SKM-1 (cell line): ENCODE measurements at regions not wholly inside any gene's neighbourhood (a gene's known extent, or its start where the extent isn't known, plus 50 kb on each side); places are given as distances from the start of the nearest gene placed in this dataset.

Experiments used
- DNase-seq: peaks from one replicate; lab custom pipeline; 2025; ENCODE audit not compliant: unreplicated experiment; lab: John Stamatoyannopoulos, UW

DNA sequence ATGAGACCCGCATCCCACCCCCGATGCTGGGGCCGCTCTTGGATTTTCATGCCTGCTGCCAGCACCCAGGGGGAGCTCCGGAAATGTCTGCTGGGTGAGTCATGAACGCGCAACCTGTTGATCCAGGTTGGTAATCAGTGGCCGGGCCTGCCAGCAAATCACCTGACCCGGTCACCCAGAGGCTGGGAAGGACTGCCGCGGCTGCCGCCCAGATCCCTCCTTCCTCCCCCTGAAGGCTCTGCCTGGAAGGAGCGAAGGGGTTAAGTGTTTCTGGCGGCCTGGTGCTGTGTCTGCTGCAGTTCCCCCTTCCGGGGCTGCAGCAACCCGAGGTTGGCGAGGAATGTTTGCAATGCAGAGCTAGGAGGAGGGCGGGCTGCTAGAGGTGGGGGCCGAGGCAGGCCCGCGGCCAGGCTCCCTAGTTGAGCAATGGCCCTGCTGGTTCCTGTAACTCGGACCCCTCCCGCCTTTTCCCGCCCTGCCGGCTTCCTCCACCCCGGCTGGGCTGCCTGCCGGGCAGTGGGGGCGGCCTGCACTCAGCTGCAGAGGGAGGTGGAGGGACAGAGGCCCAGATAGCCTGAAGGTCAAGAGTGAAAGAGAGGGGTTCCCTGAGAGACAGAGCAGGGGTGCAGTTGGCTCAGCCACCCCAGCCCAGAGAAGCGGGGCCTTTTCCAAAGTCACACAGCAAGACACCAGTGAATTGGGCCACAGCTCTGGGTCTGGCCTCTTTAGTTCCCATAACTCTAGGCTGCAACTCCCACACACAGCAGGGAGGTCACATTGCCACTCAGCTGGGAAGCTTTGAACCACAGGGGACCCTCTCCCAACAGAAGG, 156.3 kb upstream of the IER5L start:
- DNase-seq: peak; percentile 89

DNA sequence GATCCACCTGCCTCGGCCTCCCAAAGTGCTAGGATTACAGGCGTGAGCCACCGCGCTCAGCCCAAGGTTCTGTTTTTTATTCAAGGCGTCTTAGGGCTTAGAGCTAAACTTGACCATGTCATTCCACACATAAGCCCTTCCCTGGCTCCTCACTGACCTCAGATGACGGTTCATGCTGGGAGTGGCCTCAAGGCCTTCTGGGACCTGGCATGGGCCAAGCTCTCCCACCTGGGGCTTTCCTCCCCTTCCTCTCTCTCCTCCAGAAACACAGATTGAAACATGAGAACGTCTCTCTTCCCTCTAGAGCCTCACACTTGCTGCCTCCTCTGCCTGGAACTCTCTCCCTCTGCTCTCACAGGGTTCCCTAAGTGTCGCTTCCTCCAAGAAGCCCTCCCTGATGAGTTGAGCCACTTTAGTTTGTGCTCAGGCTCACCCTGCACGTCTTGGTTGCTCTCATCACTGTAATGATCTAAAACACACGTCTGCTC, 155.6 kb upstream of the IER5L start:
- DNase-seq: no peak

DNA sequence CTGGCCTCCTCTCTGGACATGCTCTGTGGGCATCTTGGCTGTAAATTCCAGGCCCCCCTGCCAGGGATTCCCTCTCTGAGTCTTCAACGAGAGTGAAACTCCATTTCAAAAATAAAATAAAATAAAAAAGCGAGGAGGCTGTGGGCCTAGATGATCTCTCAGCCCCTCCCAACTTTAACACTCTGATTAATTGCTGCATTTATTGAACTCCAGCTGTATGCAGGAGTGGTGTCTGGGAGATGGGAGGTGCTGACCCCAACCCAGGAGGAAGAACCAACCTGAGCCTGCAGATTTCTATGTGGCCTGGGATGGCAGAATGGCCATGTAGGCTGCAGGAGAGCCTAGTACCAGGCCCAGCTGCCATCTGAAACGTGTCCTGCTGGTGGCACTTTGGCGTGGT, 154.5 kb upstream of the IER5L start:
- DNase-seq: no peak

DNA sequence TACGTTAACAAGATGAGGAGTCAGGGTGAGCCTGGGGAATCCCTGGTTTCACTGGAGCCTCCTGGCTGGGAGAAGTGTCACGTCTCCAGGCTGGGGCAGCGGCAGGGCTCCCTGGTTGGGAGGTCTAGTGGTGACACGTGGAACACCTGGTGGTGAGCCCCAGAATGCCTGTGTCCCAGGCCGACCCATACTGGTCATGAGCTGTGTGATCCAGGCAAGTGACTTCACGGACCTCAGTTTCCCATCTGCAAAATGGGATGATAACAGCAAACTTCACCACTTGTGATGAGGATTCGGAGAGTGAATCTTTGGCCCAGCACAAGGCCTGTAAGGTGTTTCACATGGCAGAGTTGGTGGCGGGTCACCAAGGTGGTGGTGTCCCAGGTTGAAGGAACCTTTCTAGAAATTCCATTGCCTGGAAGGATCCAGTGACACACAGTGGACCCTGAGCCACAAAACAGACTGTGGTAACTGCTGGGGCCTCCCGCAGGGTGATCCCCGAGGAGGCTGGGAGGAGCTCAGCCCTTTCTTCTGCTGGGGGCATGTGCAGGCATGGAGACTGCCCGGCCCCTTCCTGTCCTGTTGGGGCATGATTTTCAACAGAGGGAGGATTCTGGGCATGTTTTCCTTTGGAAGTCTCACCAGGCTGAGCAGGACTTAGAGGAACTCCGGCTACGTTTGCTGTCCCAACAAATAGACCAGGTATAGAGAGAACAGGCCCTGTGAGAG, 153.9 kb upstream of the IER5L start:
- DNase-seq: no peak

DNA sequence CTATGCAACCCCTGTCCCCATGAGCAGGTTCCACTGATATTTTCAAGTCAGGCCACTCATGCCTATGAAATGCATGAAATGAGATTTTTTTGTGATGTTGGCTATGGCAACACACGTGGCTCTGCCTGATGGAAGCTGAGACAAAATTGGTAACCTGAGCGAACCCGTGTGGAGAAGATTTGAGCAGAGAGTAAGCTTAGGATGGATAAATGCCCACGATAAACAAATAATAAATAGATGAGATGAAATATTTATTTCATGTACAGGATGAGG, 153.4 kb upstream of the IER5L start:
- no peak for DNase-seq

DNA sequence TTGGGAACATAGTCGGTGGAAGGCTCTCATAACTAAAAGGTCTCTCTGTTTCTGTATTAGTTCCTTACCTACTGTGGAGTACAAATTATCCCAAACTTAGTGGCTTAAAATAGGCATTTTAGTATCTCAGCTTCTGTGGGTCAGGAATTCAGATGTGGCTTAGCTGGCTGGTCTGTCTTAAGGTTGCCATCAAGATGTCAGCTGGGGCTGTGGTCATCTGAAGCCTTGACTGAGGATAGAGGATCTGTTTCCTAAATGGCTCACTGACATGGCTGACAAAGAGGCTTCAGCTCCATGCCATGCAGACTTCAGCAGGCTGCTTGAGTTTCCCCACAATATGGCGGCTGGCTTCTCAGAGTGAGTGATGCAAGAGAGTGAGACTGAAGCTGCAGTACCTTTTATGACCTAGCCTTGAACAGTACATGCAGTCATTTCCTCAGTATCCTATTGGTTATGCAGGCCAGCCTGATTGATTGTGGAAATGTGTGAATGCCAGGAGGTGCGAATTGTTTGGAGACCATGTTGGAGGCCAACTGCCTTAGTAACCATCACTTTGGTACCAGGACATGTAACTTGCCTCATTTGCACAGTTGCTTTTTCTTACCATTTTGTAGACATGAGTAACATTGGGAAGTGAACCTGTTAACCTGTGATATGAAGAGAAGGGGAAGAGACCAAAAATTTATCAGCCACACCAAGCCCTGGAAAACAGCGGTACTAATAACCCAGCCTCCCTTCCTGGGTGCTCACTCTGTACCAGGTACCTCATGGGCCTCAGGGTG, 152.8 kb upstream of the IER5L start:
- no peak for DNase-seq

DNA sequence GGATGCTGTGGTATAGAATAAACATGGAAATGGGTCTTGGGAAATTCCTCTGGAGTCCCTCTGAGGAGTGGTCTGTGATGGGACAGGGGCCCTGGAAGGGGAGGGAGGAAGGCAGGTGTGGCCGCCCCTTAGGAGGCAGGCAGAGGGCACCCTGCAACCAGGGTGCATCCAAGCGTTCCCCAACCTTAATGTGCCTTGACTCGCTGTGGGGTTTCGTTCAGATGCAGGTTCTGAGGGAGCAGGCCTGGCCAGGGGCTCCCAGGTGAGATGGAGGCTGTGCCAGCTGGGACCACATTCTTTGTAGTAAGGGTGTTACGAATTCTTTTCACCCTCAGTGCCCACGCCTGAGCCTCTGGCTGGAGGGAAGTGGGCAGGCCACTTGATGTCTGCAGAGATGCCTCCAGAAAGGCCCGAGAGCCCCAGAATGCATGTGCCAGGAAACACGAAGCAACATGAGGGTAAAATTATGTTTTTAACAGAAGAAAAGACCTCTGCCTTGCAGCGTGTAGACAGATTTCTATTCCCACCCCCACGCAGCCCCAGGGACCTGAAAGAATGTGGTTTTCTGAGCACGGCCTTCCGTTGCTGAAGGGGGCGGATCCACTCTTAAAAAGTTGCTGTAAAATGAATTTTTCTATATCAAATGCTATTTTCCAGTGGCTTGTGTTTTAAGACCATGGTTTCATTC, 150.4 kb upstream of the IER5L start:
- no peak for DNase-seq

DNA sequence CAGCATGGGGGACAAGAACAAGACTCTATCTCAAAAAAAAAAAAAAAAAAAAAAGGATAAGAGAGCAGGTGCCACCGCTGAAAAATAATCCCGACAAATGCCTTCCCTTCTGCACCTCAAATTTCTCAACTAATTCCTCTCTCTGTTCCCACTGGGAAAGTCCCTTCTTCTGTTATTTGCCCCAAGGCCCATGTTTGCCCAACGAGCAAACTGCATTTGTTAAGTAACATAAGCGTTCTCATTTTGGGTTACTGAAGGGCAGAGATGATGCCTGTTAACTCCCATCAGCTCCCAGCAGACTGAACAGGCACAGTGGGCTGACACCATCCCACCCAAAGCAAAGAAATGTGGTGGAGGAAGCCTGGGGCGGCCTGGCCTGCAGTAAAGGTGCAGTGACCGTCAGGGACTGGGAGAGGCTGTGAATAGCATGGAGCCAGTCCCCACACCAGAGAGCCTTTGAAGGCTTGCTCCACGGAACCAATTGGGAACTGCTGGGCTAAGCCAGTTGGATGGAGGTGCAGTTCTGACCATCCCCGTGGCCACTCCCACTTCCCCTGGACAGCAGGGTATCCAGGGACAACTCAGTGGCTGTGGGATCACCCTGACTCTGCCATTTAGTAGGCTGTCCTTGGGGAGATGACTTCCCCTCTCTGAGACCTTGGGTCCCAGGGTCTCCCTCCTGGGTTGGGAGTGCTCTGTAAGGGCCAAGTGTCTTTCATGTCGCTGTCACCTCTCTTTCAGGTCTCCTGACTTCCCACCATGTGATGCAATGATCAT, 149.7 kb upstream of the IER5L start:
- DNase-seq: no peak

DNA sequence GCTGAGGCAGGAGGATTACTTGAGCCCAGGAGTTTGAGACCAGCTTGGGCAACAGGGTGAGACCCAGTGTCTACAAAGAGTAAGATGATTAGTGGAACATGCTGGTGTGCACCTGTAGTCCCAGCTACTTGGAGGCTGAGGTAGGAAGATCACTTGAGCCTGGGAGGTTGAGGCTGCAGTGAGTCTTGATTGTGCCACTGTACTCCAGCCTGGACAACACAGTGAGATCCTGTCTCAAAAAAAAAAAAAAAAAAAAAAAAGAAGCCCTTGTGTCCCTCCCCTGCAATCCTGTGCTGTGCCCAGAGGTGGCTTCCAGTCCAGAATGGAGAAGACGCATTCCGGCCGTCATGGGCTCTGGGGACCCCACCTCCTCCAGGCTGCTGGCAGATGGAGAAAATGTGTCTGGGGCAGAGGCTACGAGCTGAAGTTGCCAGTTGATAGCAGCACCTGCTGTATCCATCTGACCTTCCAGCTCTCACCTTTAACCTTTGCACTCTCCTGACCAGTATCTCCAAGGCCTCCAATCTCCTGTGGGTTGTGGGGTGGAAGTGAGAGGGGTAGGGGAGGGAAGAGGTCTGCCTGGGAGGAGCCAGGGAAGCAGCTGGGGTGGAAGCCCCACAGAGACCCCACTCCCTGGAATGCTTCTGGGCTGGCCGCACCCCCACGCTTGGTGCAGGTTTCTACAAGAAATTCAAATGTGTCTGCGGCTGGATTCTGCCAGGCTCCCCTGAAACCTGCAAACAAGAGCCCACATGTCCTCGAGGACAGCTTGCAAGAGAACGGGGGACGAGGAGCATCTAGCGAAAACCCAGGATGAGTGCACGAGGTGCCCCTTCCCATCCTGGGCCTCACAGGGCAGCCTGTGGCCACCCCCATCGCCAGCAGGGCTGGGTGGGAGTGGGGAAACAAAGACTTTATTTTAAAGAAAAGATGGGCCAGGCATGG, 148.3 kb upstream of the IER5L start:
- DNase-seq: no peak

DNA sequence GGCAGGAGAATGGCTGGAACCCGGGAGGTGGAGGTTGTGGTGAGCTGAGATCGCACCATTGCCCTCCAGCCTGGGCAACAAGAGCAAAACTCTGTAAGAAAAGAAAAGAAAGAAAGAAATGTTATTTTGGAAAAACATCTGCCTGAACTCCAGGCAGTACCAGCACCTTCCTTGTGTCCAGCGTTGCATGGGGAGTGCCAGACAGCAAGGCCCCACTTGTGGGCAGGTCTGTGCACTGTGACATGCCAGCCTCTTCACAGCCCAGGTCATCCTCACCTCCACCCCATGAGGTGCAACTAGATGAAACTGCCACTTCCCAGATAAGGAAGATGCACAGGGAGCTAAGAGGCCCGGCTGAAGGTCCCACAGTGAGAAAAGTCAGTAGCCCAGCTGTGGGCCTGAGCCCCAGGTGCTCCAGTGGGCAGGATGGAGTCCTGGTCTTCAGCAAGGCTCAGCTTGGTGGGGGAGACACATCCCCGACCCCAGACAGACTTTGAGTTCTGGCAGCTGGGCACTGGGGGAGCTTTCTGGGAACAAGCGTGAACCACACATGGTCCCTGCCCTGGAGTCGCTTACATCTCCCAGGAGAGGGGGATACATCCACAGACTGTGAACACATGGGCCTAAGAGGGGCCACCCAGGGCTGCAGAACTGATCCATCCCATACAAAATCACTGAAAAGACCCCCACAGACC, 146.9 kb upstream of the IER5L start:
- DNase-seq: no peak

DNA sequence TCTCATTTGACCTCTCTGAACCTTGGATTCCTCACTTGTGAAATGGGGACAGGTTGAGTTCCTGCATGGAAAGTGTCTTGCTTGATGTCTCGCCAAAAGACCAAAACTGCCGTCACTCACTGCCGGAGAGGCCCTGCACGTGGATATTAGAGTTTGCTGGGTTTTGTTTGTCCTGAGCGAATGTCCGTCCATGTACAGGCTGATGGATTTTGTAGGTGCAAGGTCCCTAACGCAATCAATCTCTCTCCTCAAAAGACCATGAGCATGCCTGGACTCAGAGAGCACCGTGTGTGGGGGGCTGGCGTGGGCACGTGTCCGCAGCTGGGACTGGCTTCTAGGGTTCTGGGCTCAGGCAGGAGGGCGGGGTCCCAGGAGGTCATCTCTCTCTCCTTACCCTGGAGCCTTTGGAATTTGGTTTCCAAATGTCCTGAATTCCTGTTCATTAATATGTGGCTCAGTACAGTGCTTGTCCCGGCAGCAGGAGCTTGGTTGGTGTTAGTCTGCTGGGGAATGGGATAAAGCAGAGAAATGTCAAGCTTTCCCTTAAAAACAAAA, 146.0 kb upstream of the IER5L start:
- DNase-seq: no peak

DNA sequence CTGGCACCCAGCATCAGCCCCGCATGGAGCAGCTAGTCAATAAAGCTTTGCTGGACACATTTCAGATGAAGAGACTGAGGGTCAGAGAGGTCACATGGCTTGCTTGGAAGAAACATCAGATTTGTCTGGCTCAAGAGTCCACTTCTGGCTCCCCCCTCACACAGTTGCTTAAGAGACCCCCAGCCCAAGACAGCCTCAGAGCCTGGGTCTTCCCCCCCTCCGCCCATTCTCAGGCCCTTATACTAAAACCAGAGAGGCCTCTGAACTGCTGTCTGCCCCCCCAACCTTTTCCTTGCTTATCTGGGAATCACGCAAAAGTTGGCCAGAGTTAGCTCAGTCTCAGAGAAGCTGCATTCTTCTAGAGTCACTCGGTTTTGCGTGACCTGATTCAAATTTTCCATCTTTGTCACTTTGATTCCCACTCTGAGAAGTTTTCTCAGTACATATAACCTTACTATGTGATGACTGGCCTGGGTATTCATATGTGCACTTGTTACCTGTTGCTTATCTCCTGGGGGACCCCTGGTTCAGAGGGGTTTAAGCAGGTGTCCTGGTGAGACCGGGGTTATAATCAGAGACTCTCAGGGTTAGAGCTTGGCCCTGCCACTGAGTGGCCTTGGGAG, 145.4 kb upstream of the IER5L start:
- no peak for DNase-seq

DNA sequence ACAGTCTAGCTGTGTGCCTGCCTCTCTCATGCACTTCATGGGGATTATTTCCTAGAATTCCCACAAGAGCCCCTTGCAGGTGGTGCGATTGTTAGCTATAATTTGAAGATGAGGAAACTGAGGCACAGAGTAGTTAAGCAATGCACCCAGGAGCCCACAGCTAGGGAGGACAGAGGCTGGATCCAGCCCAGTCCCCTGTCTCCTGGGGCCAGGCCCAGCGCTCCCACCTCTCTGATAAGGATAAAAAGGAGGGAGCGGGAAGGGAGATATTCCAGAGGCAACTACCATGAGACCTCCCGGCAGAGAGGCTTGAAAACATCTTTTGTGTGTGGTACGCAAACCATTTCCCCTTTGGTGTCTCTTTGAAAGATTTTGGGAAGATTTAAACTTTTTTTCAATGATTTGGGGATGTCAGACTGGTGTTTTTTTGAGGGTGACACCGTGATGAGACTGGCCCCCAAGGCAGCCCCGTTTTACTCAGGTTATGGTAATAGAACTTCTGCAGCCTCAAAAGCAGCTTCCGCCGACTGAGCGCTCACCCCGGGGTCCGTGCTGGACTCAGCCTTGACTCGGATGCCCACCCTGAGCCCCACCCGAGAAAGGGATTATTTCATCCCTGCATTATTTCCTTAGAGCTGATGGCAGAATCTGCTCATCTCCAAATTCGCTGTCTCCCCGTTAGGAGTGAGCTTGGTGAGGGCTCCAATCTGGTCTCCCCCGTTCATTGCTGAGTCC, 144.7 kb upstream of the IER5L start:
- no peak for DNase-seq

DNA sequence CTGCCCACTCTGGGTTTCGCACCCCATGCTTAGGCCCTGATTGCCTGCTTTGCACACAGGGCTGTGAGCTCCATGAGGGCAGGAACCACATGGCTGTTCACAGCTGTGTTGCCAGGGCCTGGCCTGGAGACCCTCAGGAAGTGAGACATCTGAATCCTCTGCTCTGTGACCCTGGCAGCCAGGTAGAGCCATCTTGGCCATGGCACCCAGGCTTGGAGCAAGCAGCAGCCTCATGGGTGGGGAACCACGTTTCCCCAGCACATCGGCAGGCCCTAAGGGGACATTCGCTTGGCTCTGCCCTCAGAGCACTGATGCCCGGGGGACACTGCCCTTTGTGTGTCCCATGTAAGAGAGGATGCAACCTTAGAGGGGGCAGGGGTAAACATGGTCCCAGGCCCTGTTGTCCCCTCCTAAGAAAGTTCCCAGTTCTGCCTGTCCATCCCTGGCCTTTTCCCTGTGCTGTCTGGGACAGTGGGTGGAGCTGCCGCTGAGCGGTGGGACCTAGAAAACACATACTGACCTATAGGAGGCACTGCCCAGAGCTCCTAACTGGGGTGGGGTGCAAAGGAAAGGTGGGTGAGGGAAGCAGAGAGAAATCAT, 144.1 kb upstream of the IER5L start:
- DNase-seq: no peak

DNA sequence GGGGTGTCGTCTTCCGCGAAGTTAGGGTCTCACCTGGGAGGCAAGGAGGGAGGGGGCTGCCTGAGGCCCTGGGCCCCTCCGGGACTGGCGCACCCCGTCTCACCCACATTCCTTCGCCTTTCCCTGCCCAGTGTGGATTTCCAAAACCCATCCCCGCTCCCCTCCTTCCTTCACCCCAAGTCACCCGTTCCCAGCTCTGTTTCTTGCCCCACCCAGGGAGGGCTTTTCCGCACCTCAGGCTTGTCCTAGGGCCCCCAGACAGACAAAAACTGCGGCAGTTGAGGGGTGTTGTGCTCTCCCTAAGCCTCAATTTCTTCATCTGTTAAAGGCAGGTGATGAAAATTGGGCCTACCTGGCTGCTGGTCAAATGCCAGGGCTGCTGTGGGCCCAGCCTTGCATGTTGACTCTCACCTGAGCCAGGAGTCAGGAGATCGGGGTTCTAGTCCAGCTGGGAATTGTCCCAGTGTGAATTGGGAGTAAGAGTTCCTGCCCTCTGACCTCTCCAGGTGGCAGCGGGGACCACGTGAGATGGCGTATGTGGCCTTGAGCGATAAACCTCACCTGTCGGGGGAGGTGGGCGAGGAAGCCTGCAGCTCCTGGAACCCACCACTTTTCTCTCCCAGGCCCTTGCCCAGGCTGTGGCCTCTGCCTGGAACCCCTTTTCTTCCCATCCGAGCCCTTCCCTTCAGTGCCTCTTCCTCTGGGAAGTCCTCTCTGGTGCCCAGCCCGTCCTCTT, 143.4 kb upstream of the IER5L start:
- DNase-seq: no peak

DNA sequence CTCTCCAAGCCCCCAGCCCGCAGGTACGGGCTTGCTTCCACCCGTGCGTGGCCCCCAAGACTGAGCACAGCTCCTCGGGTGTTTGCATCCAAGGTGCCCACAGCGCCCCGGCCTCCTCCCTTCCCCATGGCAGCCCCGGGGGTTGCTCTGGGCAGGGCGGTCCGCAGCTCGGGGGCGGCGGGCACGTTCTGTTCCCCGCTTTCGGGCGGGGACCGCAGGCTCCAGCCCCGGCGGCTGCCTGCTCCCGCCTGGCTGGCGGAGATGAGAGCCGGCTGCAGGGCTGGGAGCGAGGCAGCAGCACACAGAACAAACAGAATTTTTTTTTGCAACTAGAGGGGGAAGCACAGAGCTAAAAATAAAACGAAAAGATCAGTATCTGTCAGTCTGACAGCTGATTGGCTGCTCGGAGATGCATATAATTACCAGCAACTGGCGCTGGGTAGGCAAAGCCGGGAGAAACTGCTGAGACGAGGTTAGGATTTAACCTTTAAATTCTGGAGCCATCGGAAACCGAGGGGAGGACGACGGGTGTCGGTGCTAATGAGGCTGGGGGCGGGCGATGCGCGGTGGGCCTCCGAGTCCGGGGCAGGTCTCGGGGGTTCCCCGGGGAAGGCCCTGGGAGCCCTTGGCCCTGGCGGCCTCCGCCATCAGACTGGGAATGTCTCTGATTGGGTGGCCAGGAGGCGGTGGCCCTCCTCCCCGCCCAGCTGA, 142.7 kb upstream of the IER5L start:
- DNase-seq: peak; percentile 87
